22Rv1 (cell line): ENCODE measurements at regions not wholly inside any gene's neighbourhood (a gene's known extent, or its start where the extent isn't known, plus 50 kb on each side); places are given as distances from the start of the nearest gene placed in this dataset.
"Not testable (repeated sequence)": the region's sequence is repeated elsewhere in the genome, so short reads cannot be mapped to it uniquely, and the experiment has no call there.

Source experiments
- H3K27ac ChIP-seq: fragments of 450-650 bp; 2 replicates; pipeline ENCODE4 v1.5.1; 2017
- ZFX ChIP-seq: fragments of 450-650 bp; IDR thresholded peaks from 2 replicates; pipeline ENCODE4 v1.6.1; 2017; ENCODE audit warnings: antibody characterized with exemption, borderline replicate concordance
- TF ChIP-seq, protein P1 (sequence below): fragments of 450-650 bp; IDR thresholded peaks from 2 replicates; pipeline ENCODE4 v1.5.1; 2017; ENCODE audit warnings: mild to moderate bottlenecking

DNA sequence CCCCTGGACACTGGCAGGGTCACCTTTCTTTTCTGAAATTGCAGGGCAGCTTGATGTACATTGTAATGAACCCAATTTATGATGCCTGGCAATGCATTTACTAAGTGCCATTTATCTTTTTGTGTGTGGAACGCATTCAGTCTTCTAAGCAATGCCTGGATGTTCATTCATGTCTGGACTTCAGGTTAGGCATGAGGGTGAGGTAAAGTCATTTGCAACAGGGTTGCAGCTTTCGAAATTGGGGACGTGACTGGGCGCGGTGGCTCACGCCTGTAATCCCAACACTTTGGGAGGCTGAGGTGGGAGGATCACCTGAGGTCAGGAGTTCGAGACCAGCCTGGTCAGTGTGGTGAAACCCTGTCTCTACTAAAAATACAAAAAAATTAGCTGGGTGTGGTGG, 134.6 kb downstream of the SOX4 start:
- TF ChIP-seq ZFX: no peak
- TF ChIP-seq, protein P1, sequence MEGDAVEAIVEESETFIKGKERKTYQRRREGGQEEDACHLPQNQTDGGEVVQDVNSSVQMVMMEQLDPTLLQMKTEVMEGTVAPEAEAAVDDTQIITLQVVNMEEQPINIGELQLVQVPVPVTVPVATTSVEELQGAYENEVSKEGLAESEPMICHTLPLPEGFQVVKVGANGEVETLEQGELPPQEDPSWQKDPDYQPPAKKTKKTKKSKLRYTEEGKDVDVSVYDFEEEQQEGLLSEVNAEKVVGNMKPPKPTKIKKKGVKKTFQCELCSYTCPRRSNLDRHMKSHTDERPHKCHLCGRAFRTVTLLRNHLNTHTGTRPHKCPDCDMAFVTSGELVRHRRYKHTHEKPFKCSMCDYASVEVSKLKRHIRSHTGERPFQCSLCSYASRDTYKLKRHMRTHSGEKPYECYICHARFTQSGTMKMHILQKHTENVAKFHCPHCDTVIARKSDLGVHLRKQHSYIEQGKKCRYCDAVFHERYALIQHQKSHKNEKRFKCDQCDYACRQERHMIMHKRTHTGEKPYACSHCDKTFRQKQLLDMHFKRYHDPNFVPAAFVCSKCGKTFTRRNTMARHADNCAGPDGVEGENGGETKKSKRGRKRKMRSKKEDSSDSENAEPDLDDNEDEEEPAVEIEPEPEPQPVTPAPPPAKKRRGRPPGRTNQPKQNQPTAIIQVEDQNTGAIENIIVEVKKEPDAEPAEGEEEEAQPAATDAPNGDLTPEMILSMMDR: no peak
- H3K27ac ChIP-seq: no peak overlapping the region

DNA sequence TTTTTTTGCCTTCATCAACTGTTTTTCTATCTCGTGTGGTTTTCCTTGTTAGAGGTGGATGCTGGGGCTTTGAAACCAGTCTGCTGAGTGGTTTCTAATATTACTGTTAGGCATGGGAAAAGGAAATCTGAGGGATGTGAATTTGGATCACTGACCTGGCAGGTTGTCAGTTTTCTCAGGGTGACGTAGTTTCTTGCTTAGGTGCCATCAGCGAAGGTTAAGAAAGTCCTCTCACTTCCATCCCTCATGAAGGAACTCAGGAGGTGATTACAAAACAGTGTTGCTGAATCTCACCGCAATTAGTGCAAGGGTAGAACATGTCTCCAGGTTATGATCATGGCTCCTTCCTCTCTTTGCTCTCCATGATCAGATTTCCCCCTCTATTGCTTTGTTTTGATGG, 135.9 kb downstream of the SOX4 start:
- TF ChIP-seq ZFX: no peak
- TF ChIP-seq, protein P1: no peak
- no peak overlapping the region for H3K27ac ChIP-seq

DNA sequence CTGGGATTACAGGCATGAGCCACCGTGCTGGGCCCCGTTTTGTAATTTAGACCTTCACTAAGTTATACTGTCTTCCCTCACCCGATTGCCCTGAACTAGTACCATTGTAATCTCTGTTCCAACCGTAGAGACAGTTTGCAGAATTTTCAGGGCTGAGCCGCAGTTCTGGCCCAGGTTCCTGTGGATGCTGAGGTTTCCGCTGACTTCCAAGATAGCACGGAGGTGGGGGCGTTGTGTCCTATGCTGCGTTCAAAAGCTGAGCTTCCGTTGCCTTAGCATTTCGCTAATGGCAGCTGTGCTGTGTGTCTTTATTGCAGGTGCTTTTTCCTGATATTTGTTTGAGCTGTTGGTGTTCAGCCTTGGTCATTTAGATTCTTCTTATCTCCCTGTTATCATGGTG, 137.0 kb downstream of the SOX4 start:
- H3K27ac ChIP-seq: no peak overlapping the region
- TF ChIP-seq ZFX: no peak

DNA sequence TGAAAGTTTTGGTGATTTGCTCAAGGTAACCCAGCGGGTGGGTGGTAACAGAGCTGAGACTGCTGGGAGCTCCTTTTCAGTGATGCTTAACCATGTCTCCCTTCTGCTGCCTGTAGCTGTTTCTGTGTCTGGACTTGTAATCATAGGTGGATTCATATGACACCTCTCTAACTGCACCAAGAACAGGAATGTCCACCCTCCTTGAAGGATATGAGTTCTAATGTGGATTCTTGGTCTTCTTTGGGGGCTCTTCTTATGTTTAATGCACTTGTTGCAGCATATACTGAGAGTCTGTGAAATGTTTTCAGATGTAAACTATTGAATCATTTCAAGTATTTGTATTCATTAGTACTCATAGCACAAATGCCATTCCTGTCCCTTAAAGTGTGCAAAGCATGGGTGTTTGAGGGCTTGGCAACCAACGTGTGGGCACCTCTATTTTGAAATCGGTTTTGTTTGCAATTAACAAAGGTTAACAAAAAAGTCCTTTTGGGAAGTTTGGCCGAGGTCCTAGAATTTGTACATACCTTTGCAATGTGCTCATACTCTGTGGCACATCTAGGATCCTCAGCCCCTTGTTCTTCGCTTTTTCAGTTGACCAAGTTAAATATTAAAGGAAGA, 138.0 kb downstream of the SOX4 start:
- H3K27ac ChIP-seq: no peak overlapping the region

DNA sequence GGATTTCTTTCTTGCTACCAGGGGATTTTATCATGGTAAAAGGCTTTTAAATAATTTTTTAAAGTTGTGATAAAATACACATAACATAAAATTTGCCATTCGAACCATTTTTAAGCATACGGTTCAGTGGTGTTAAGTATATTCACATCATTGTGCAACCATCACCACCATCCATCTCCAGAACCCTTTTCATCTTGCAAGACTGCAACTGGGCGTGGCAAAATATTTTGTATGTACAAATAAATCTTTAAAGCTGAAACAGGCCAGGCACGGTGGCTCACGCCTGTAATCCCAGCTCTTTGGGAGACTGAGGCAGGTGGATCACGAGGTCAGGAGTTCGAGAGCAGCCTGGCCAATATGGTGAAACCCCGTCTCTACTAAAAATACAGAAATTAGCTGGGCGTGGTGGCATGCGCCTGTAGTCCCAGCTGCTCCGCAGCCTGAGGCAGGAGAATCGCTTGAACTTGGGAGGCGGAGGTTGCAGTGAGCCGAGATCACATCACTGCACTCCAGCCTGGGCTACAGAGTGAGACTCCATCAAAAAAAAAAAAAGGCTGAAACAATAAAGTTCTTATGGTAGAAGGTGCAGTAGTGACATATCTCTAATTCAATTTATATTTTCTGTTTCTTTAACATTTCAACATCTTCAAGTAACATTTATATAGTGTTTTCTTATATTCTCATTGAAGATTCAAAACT, 138.6 kb downstream of the SOX4 start:
- H3K27ac ChIP-seq: not testable (repeated sequence)

More for the DNA sequence above, 138.0 kb downstream of the SOX4 start:
- TF ChIP-seq, protein P1: no peak
- no peak for TF ChIP-seq ZFX

DNA sequence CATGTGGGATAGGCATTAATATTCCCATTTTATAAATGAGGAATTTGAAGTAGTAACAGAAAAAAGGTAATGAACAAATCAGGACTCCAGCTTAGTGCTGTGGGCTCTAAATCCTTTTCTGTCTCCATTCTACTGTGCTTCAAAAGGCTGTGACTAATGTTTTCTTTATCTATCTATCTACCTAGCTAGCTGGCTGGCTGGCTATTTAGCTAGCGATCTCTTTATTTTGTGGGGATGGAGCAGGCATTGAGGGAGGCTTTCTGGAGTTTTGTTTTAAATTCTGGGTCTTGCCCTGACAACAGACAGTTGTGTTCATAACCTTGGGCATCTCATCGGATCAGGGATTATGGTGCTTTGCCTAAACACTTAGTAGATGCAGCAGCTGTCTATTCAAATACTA, 139.2 kb downstream of the SOX4 start:
- TF ChIP-seq, protein P1: no peak
- no peak for TF ChIP-seq ZFX
- no peak overlapping the region for H3K27ac ChIP-seq

DNA sequence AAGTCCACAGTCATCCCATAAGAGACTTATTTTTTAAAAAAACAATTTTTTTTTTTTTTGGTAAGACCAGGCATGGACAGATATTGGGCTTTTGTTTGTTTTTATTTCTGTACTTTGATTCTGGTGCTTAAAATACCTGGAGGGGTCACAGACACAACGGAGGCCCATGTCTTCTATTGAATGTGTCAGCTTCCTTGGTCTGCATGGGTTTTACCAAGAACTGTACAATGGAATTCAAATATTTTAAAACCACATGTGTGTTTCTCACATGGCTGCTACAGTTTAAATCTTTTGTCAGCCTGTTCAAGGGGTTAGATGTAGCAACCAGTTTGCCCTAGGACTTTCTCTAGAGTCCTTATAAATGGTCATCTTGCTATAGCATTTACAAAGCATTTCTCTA, 139.8 kb downstream of the SOX4 start:
- H3K27ac ChIP-seq: no peak overlapping the region
- TF ChIP-seq, protein P1: no peak
- TF ChIP-seq ZFX: no peak

DNA sequence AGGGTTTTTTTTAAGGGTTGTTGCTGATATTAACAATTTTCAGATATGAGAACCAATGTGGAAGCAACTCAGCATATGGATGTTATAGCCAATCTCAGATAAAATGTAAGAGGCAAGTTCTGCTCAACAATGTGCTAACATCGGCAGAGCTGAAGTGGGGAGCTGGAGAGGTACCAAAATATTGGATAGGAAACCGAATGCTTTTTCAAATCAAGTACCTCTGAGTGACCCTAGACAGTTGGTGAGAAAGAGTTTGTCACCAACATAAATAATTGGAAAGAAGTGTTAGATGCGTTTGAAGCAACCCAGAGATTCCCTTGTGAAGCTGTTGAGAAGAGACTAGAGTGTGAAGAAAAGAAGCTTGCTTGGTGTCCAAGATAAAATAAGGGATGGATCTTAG, 140.7 kb downstream of the SOX4 start:
- TF ChIP-seq ZFX: no peak
- TF ChIP-seq, protein P1: no peak
- H3K27ac ChIP-seq: no peak overlapping the region
